CD4-positive, CD25-positive, alpha-beta regulatory T cell (primary cell): ENCODE measurements at regions not wholly inside any gene's neighbourhood (a gene's known extent, or its start where the extent isn't known, plus 50 kb on each side); places are given as distances from the start of the nearest gene placed in this dataset.

Experiments used
- ATAC-seq, 2 donors: fragments of 150-1000 bp; cut with Tn5 transposase; one replicate each; pipeline ENCODE4 v1.10.0; 2021; ENCODE audit warnings: low read depth in 2 of 2, moderate number of reproducible peaks in 2 of 2, moderate library complexity in 1 of 2
- DNase-seq, 3 donors: peaks; one replicate each; pipeline versions ENCODE4 v3.0.0 to v3.0.0-alpha.2; 2012 to 2022; ENCODE audit warnings: mixed read lengths in 1 of 3
- H3K27ac ChIP-seq: one replicate; pipeline ENCODE4 v1.7.0; 2013; ENCODE audit warnings: mild to moderate bottlenecking, low read length; ENCODE audit not compliant: insufficient read depth, poor library complexity, severe bottlenecking
- H3K27me3 ChIP-seq: one replicate; pipeline ENCODE4 v1.7.0; 2013; ENCODE audit warnings: low read length; ENCODE audit not compliant: control insufficient read depth, insufficient read depth
- H3K36me3 ChIP-seq: one replicate; pipeline ENCODE4 v1.7.0; 2013; ENCODE audit warnings: mild to moderate bottlenecking, low read length, moderate library complexity; ENCODE audit not compliant: control insufficient read depth, insufficient read depth
- H3K4me1 ChIP-seq: 2 replicates; pipeline ENCODE4 v1.7.0; 2013; ENCODE audit warnings: mild to moderate bottlenecking, low read length; ENCODE audit not compliant: insufficient read depth, control insufficient read depth, poor library complexity, severe bottlenecking
- H3K4me3 ChIP-seq: one replicate; pipeline ENCODE4 v1.7.0; 2013; ENCODE audit warnings: low read depth, mild to moderate bottlenecking, low read length, moderate library complexity
- H3K9me3 ChIP-seq, 2 experiments: 1 replicate in 1 of 2; 2 replicates in 1 of 2; pipeline ENCODE4 v1.7.0; 2013; ENCODE audit warnings: low read length in 2 of 2, mild to moderate bottlenecking in 1 of 2, moderate library complexity in 1 of 2; ENCODE audit not compliant: control insufficient read depth in 2 of 2
- H3K27ac Mint-ChIP-seq, 3 donors: one replicate each; pipeline ENCODE4 v1.8.0; 2020 to 2022; ENCODE audit warnings: mild to moderate bottlenecking in 3 of 3, mixed read lengths in 3 of 3, moderate library complexity in 2 of 3
- H3K27me3 Mint-ChIP-seq: one replicate; pipeline ENCODE4 v1.8.0; 2022; ENCODE audit warnings: mild to moderate bottlenecking, mixed read lengths
- H3K36me3 Mint-ChIP-seq: one replicate; pipeline ENCODE4 v1.8.0; 2020; ENCODE audit warnings: mixed read lengths
- H3K4me1 Mint-ChIP-seq, 4 donors: one replicate each; pipeline ENCODE4 v1.8.0; 2020 to 2022; ENCODE audit warnings: mixed read lengths in 4 of 4, mild to moderate bottlenecking in 1 of 4
- H3K4me3 Mint-ChIP-seq, 4 donors: one replicate each; pipeline ENCODE4 v1.8.0; 2020 to 2022; ENCODE audit warnings: mild to moderate bottlenecking in 4 of 4, mixed read lengths in 4 of 4, moderate library complexity in 3 of 4
- H3K9me3 Mint-ChIP-seq, 7 donors: one replicate each; pipeline ENCODE4 v1.8.0; 2020 to 2022; ENCODE audit warnings: mixed read lengths in 7 of 7, mild to moderate bottlenecking in 3 of 7, moderate library complexity in 2 of 7

DNA sequence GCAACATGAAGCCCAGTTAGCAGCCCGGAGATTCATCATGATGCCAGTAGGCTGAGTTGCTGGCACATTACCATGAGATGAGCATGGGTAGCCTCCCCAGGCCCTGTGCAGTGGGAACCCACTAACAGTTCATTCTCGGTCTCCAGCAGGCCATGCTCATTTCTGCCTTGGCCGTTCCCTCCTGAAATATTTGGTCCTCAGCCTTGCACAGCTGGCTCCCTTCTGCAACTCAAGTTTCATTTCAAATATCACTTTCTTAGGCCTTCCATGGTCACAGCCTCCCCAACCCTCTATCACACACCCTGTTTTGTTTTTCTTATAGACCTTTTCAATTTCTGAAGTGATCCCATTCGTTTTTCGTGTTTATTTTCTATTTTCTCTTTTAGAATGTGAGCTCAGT, 125.4 kb upstream of the VLDLR start:
- no peaks in the 10 kb centered on the region for H3K4me1 ChIP-seq
- H3K36me3 ChIP-seq = no peaks in the 10 kb centered on the region
- H3K27me3 ChIP-seq = no peaks in the 10 kb centered on the region
- H3K27me3 Mint-ChIP-seq = no peaks in the 10 kb centered on the region
- H3K9me3 Mint-ChIP-seq = no peaks in the 10 kb centered on the region
- H3K4me3 ChIP-seq = no peak overlapping the region
- H3K36me3 Mint-ChIP-seq = no peaks in the 10 kb centered on the region
- H3K4me1 Mint-ChIP-seq = no peaks in the 10 kb centered on the region
- H3K27ac Mint-ChIP-seq = no peak overlapping the region
- no peak overlapping the region for H3K27ac ChIP-seq
- H3K9me3 ChIP-seq = no peaks in the 10 kb centered on the region
- no peak overlapping the region for H3K4me3 Mint-ChIP-seq
- no peak for DNase-seq
- ATAC-seq = no peak

DNA sequence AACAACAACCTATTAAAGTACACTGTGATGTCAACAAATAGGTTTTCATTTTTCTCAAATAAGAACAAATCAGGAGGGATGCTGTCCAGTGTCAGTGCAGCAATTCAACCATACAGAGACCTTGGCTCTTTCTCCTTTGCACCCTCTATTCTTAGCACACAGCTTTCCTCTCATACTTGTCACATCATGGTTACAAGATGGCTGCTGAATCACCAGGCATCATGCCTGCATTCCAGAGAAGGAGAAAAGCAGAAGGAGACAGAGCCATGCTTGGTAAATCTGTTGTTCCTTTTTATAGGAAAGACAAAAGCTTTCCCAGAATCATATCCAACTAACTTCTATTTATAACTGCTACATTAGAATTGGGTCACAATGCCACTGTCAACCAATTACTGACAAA, 124.7 kb upstream of the VLDLR start:
- no peak overlapping the region for H3K4me3 ChIP-seq
- Mint-ChIP-seq H3K9me3 (peaks cover 0 to 2% (median 0%) of the 10 kb centered on the region in 7 donors), H3K36me3 (no peaks in the 10 kb centered on the region), H3K27me3 (no peaks in the 10 kb centered on the region), H3K4me3 (no peak overlapping the region), H3K4me1 (no peaks in the 10 kb centered on the region), H3K27ac (no peak overlapping the region)
- no peaks in the 10 kb centered on the region for H3K4me1 ChIP-seq
- H3K27me3 ChIP-seq = no peaks in the 10 kb centered on the region
- DNase-seq (no peak), ATAC-seq (no peak)
- no peaks in the 10 kb centered on the region for H3K36me3 ChIP-seq
- H3K27ac ChIP-seq = no peak overlapping the region
- no peaks in the 10 kb centered on the region for H3K9me3 ChIP-seq

DNA sequence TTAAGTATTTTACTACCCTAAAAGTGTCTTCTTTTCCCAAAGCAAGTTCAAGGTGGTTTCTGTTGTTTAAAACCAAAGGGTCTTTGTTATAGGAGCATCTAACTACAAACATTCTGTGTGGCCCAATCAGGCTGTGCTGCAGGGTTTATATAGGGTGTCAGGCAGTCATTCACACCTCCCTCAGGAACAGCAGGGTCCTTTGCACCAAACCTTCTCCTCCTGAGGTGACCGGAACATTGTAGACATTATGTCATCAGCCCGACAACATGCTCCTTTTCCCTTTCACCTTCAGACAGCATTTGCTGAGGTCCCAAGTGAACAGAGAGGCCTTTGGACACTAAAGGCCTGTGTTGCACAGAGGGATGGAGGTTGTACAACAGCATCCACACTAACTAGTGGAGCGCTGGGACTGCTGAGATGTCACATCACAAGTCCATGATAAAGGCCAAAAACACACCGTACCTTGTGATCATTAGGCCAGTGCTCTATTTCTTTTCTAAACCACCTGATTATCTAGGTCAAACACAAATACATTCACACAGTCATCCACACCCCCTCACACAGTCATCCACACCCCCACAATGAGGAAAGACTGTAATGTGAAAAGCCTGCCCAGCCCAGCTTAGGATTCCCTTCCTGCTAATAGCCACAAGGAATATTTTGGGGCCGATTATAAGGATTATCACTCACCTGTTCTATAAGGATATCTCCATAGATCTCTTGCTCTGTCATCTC, 123.8 kb upstream of the VLDLR start:
- Histone ChIP-seq H3K9me3 (no peaks in the 10 kb centered on the region), H3K4me3 (no peak overlapping the region), H3K27me3 (no peaks in the 10 kb centered on the region), H3K27ac (no peak overlapping the region), H3K36me3 (no peaks in the 10 kb centered on the region), H3K4me1 (no peaks in the 10 kb centered on the region)
- Mint-ChIP-seq H3K9me3 (peaks cover 0 to 2% (median 0%) of the 10 kb centered on the region in 7 donors), H3K27me3 (no peaks in the 10 kb centered on the region), H3K27ac (no peak overlapping the region), H3K4me3 (no peak overlapping the region), H3K36me3 (no peaks in the 10 kb centered on the region), H3K4me1 (no peaks in the 10 kb centered on the region)
- no peak for DNase-seq
- no peak for ATAC-seq

DNA sequence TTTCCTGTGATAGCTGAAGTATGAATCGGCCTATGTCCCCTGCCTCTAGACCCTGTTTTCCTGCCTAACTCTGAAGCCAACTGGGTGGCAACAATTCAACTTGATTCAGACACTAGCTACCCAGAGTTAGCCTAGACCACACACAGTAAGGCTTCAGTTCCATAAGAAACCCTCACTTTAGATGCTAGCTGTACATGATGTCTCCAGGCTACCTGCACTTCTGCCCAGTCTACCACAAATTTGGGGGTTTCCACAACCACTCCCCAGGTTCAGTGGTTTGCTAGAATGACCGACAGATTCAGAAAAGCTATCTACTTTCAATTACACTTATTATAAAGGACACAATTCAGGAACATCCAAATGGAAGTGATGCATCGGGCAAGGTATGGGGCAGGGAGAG, 119.4 kb upstream of the VLDLR start:
- H3K9me3 Mint-ChIP-seq = peaks cover 0 to 2% (median 0%) of the 10 kb centered on the region in 7 donors
- H3K27me3 Mint-ChIP-seq = no peaks in the 10 kb centered on the region
- Histone ChIP-seq H3K27ac (no peak overlapping the region), H3K9me3 (no peaks in the 10 kb centered on the region), H3K4me3 (no peak overlapping the region), H3K4me1 (no peaks in the 10 kb centered on the region), H3K27me3 (no peaks in the 10 kb centered on the region), H3K36me3 (no peaks in the 10 kb centered on the region)
- H3K27ac Mint-ChIP-seq = no peak overlapping the region
- H3K36me3 Mint-ChIP-seq = no peaks in the 10 kb centered on the region
- ATAC-seq = no peak
- no peaks in the 10 kb centered on the region for H3K4me1 Mint-ChIP-seq
- H3K4me3 Mint-ChIP-seq = no peak overlapping the region
- no peak for DNase-seq

DNA sequence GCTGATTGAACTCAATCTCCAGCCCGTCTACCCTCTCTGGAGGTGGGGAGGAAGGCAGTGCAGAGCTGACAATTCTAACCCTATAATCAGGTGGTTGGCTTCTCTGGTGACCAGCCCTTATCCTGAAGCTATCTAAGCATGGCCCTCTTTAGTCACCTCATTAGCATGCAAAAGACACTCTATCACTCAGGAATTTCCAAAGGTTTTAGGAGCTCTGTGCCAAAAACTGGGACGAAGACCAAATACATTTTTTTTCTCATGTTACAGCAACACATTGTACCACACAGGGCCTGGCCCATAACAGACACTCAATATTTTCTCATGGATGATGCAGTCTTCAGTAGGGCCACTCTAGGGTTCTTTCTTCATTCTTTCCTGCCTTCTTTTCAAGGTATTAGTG, 118.8 kb upstream of the VLDLR start:
- Mint-ChIP-seq H3K4me3 (no peak overlapping the region), H3K9me3 (peaks cover 0 to 2% (median 0%) of the 10 kb centered on the region in 7 donors), H3K36me3 (no peaks in the 10 kb centered on the region), H3K4me1 (no peaks in the 10 kb centered on the region), H3K27ac (no peak overlapping the region), H3K27me3 (no peaks in the 10 kb centered on the region)
- H3K27me3 ChIP-seq = no peaks in the 10 kb centered on the region
- H3K4me1 ChIP-seq = no peaks in the 10 kb centered on the region
- ATAC-seq (no peak), DNase-seq (no peak)
- no peaks in the 10 kb centered on the region for H3K36me3 ChIP-seq
- no peak overlapping the region for H3K27ac ChIP-seq
- H3K9me3 ChIP-seq = no peaks in the 10 kb centered on the region
- H3K4me3 ChIP-seq = no peak overlapping the region

DNA sequence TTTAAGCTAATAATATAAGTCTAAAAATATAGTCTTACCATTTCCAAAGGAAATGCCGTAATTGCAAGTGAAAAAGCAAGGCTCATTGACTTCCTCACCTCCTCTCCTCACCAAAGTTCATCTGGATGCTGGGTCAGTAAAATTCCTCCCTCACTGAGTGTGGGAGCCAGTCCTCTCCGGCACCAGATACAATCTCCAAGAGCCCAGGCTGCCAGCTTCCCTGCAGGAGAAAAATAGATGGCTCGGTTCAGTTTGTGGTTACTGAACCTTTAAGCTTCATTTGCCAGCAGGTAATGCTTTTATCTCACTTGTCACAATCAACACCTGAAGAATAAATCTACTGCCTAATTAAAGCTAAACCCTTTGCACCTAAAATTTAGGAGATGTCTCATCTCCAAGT, 115.3 kb upstream of the VLDLR start:
- ATAC-seq = no peak

DNA sequence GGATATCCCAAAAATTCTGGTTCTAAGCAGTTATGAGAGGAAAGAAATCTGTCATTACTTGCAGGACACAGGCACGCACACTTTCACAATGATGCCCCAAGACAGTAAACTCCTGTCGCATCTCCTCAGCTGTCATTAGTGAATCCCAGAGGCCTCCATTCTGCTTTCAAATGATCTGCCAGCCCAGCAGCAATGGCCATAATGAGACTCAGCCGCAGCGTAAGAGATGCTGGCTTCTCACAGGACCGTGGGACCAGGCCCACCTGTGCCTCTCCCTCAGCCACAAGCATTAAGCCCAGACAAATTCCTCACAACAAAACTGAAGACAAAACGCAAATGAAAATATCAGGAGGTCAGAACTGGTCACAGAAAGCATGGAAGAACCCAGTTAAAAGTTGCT, 98.0 kb upstream of the VLDLR start:
- Histone ChIP-seq H3K9me3 (no peaks in the 10 kb centered on the region), H3K4me1 (no peaks in the 10 kb centered on the region), H3K4me3 (no peak overlapping the region), H3K27ac (no peak overlapping the region), H3K36me3 (no peaks in the 10 kb centered on the region), H3K27me3 (no peaks in the 10 kb centered on the region)
- H3K27me3 Mint-ChIP-seq = peaks cover 5% of the 10 kb centered on the region
- ATAC-seq (no peak), DNase-seq (no peak)
- H3K36me3 Mint-ChIP-seq = no peaks in the 10 kb centered on the region
- H3K4me1 Mint-ChIP-seq = no peaks in the 10 kb centered on the region
- no peak overlapping the region for H3K4me3 Mint-ChIP-seq
- peaks cover 0 to 18% (median 6%) of the 10 kb centered on the region in 7 donors for H3K9me3 Mint-ChIP-seq
- no peak overlapping the region for H3K27ac Mint-ChIP-seq

More for the DNA sequence above, 115.3 kb upstream of the VLDLR start:
- Mint-ChIP-seq H3K4me3 (no peak overlapping the region), H3K27ac (no peak overlapping the region), H3K27me3 (no peaks in the 10 kb centered on the region), H3K9me3 (peaks cover 0 to 5% (median 2%) of the 10 kb centered on the region in 7 donors), H3K4me1 (no peaks in the 10 kb centered on the region), H3K36me3 (no peaks in the 10 kb centered on the region)
- H3K9me3 ChIP-seq = no peaks in the 10 kb centered on the region
- H3K4me3 ChIP-seq = no peak overlapping the region
- H3K36me3 ChIP-seq = no peaks in the 10 kb centered on the region
- H3K27me3 ChIP-seq = no peaks in the 10 kb centered on the region
- DNase-seq = no peak
- no peak overlapping the region for H3K27ac ChIP-seq
- H3K4me1 ChIP-seq = no peaks in the 10 kb centered on the region

DNA sequence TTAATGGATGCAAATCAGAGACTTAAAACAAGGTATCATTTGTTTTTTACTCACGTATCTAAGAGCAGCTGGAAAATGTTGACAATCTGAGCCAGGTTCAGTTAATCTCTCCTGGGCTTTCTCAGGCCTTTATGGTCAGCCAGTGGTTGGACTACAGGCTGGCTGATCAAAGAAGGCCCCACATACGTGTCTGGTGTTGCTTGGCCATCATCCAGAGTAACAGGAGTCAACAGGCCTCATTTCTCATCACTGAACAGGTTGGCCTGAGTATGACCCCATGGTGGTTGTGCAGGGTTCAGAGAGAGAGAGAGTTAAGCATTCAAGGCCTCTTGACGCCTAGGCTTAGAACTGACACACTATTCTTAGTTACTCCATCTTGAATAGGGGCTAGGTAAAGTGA, 97.0 kb upstream of the VLDLR start:
- H3K4me1 ChIP-seq = no peaks in the 10 kb centered on the region
- Mint-ChIP-seq H3K36me3 (no peaks in the 10 kb centered on the region), H3K4me3 (no peak overlapping the region), H3K9me3 (peaks cover 0 to 10% (median 4%) of the 10 kb centered on the region in 7 donors), H3K4me1 (no peaks in the 10 kb centered on the region), H3K27ac (no peak overlapping the region), H3K27me3 (peaks cover 5% of the 10 kb centered on the region)
- H3K27me3 ChIP-seq = no peaks in the 10 kb centered on the region
- H3K36me3 ChIP-seq = no peaks in the 10 kb centered on the region
- H3K27ac ChIP-seq = no peak overlapping the region
- ATAC-seq (no peak), DNase-seq (no peak)
- H3K9me3 ChIP-seq = no peaks in the 10 kb centered on the region
- H3K4me3 ChIP-seq = no peak overlapping the region
